ENCODE measurements at regions not wholly inside any gene's neighbourhood (a gene's known extent, or its start where the extent isn't known, plus 50 kb on each side); places are given as distances from the start of the nearest gene placed in this dataset.

- intact Hi-C loops (cut with micrococcal nuclease; ENCODE audit: unreplicated experiment) = no loop called here
- no peak overlapping the region for H2AFZ ChIP-seq (ENCODE audit: low read length)
- TF ChIP-seq EZH2phosphoT487 (IDR thresholded peaks at IDR 0.05; ENCODE audit: borderline replicate concordance, low read depth, low read length) (no peak), CTCF (conservative IDR thresholded peaks at IDR 0.05; ENCODE audit: low read length) (no peak)
- no peaks in the 10 kb centered on the region for H3K9me2 ChIP-seq (ENCODE audit: insufficient read depth, low read length)
- H3K27ac ChIP-seq (ENCODE audit: low read depth, low read length, poor library complexity, severe bottlenecking) = no peak overlapping the region
- no peaks in the 10 kb centered on the region for H4K20me1 ChIP-seq (ENCODE audit: insufficient read depth, low read length)
- ChIA-PET CTCF (ENCODE audit: unreplicated experiment) (no interaction called here), POLR2A (no interaction called here)
- no peak for DNase-seq (ENCODE audit: low spot score)
- H3K4me3 ChIP-seq (ENCODE audit: low read depth, low read length, poor library complexity, severe bottlenecking) = no peak overlapping the region
- no peaks in the 10 kb centered on the region for H3K4me1 ChIP-seq (ENCODE audit: insufficient read depth, low read length, poor library complexity, severe bottlenecking)
- H3K9me3 ChIP-seq (ENCODE audit: low read length) = no peaks in the 10 kb centered on the region
- H3K36me3 ChIP-seq (ENCODE audit: insufficient read depth, low read length) = no peaks in the 10 kb centered on the region
- BruUV-seq (replicated peaks) = no TSS peak
- no peaks in the 10 kb centered on the region for H3K79me2 ChIP-seq (ENCODE audit: insufficient read depth, low read depth, low read length)
- H3K4me2 ChIP-seq (ENCODE audit: low read length) = no peak overlapping the region
Observed at GRCh38 chr9:10899509-10899908, 286.7 kb upstream of the PTPRD start.

GRCh38 chr9:10903969-10904368 is 291.2 kb upstream of the PTPRD start:
- no peaks in the 10 kb centered on the region for H3K36me3 ChIP-seq (ENCODE audit: insufficient read depth, low read length)
- CTCF ChIA-PET (ENCODE audit: unreplicated experiment) = no interaction called here
- no peak overlapping the region for H3K4me3 ChIP-seq (ENCODE audit: low read depth, low read length, poor library complexity, severe bottlenecking)
- POLR2A ChIA-PET = no interaction called here
- intact Hi-C loops (cut with micrococcal nuclease; ENCODE audit: unreplicated experiment) = no loop called here
- H4K20me1 ChIP-seq (ENCODE audit: insufficient read depth, low read length) = no peaks in the 10 kb centered on the region
- no peaks in the 10 kb centered on the region for H3K4me1 ChIP-seq (ENCODE audit: insufficient read depth, low read length, poor library complexity, severe bottlenecking)
- no peak overlapping the region for H3K27ac ChIP-seq (ENCODE audit: low read depth, low read length, poor library complexity, severe bottlenecking)
- no peak overlapping the region for H3K4me2 ChIP-seq (ENCODE audit: low read length)
- no peaks in the 10 kb centered on the region for H3K9me2 ChIP-seq (ENCODE audit: insufficient read depth, low read length)
- no peaks in the 10 kb centered on the region for H3K79me2 ChIP-seq (ENCODE audit: insufficient read depth, low read depth, low read length)
- H2AFZ ChIP-seq (ENCODE audit: low read length) = no peak overlapping the region
- H3K9me3 ChIP-seq (ENCODE audit: low read length) = no peaks in the 10 kb centered on the region
- no TSS peak for BruUV-seq (replicated peaks)
- no peak for TF ChIP-seq EZH2phosphoT487 (IDR thresholded peaks at IDR 0.05; ENCODE audit: borderline replicate concordance, low read depth, low read length)
- no peak for TF ChIP-seq CTCF (conservative IDR thresholded peaks at IDR 0.05; ENCODE audit: low read length)
- no peak for DNase-seq (ENCODE audit: low spot score)

GRCh38 chr9:10910779-10911178 is 298.0 kb upstream of the PTPRD start:
- POLR2A ChIA-PET = no interaction called here
- Histone ChIP-seq H3K9me3 (ENCODE audit: low read length) (no peaks in the 10 kb centered on the region), H3K9me2 (ENCODE audit: insufficient read depth, low read length) (no peaks in the 10 kb centered on the region), H3K79me2 (ENCODE audit: insufficient read depth, low read depth, low read length) (no peaks in the 10 kb centered on the region), H4K20me1 (ENCODE audit: insufficient read depth, low read length) (no peaks in the 10 kb centered on the region), H3K4me2 (ENCODE audit: low read length) (no peak overlapping the region), H3K36me3 (ENCODE audit: insufficient read depth, low read length) (no peaks in the 10 kb centered on the region), H2AFZ (ENCODE audit: low read length) (no peak overlapping the region), H3K4me1 (ENCODE audit: insufficient read depth, low read length, poor library complexity, severe bottlenecking) (no peaks in the 10 kb centered on the region), H3K4me3 (ENCODE audit: low read depth, low read length, poor library complexity, severe bottlenecking) (no peak overlapping the region), H3K27ac (ENCODE audit: low read depth, low read length, poor library complexity, severe bottlenecking) (no peak overlapping the region)
- no TSS peak for BruUV-seq (replicated peaks)
- DNase-seq (ENCODE audit: low spot score) = no peak
- intact Hi-C loops (cut with micrococcal nuclease; ENCODE audit: unreplicated experiment) = no loop called here
- no peak for TF ChIP-seq EZH2phosphoT487 (IDR thresholded peaks at IDR 0.05; ENCODE audit: borderline replicate concordance, low read depth, low read length)
- no peak for TF ChIP-seq CTCF (conservative IDR thresholded peaks at IDR 0.05; ENCODE audit: low read length)
- CTCF ChIA-PET (ENCODE audit: unreplicated experiment) = interaction anchor here (0.6 kb wide), 1 partner anchor 627 kb away, joined by 3 read pairs; no protein-coding TSS in a partner anchor

Measured in OCI-LY7 (cell line).